Uterus (tissue), 2 donors: ENCODE measurements at regions not wholly inside any gene's neighbourhood (a gene's known extent, or its start where the extent isn't known, plus 50 kb on each side); places are given as distances from the start of the nearest gene placed in this dataset.

ENCODE experiments used
- POLR2A ChIP-seq, 2 donors: fragments of 450-650 bp; IDR thresholded peaks; one replicate each; pipeline ENCODE4 v1.6.1; 2016; ENCODE audit warnings: antibody characterized with exemption in 2 of 2, mild to moderate bottlenecking in 1 of 2, moderate library complexity in 1 of 2
- TF ChIP-seq, protein P1 (sequence below), 4 experiments: fragments of 200-600 bp in 2 of 4; fragments of 450-650 bp in 2 of 4; sonication (generic) in 2 of 4; IDR thresholded peaks; one replicate each; pipeline ENCODE4 v1.5.1; 2016 to 2019; ENCODE audit warnings: antibody characterized with exemption in 4 of 4, mild to moderate bottlenecking in 2 of 4, moderate library complexity in 1 of 4

DNA sequence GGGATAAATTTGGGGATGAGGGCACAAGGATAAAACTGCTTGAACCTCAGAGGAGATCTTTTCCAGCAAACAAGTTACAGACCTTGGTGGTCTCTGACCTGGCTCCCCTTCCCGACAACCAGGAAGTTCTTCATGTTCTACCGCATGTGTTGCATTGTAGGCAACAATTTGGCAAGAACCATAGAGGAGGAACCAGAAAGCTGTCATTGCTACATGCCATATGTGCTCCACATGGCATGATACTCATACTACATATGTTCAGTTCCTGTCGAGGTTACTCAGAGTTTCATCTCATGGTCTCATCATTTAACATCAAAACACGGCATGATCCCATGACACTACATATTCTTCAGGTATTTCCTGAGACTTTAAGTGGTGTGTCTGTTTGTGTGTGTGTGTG is 235.9 kb downstream of the OR13H1 start:
- TF ChIP-seq, protein P1, sequence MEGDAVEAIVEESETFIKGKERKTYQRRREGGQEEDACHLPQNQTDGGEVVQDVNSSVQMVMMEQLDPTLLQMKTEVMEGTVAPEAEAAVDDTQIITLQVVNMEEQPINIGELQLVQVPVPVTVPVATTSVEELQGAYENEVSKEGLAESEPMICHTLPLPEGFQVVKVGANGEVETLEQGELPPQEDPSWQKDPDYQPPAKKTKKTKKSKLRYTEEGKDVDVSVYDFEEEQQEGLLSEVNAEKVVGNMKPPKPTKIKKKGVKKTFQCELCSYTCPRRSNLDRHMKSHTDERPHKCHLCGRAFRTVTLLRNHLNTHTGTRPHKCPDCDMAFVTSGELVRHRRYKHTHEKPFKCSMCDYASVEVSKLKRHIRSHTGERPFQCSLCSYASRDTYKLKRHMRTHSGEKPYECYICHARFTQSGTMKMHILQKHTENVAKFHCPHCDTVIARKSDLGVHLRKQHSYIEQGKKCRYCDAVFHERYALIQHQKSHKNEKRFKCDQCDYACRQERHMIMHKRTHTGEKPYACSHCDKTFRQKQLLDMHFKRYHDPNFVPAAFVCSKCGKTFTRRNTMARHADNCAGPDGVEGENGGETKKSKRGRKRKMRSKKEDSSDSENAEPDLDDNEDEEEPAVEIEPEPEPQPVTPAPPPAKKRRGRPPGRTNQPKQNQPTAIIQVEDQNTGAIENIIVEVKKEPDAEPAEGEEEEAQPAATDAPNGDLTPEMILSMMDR (IDR thresholded peaks at IDR 0.05): no peak
- TF ChIP-seq POLR2A (IDR thresholded peaks at IDR 0.05): no peak
